Psoas muscle (tissue), 7 donors: ENCODE measurements at regions not wholly inside any gene's neighbourhood (a gene's known extent, or its start where the extent isn't known, plus 50 kb on each side); places are given as distances from the start of the nearest gene placed in this dataset.

Source experiments
- ATAC-seq, 4 donors: fragments of 200-7000 bp; cut with Tn5 transposase; one replicate each; pipeline ENCODE4 v1.9.1; 2020; ENCODE audit warnings: moderate library complexity in 3 of 4, mild to moderate bottlenecking in 2 of 4
- DNase-seq, 2 donors: peaks; one replicate each; pipeline ENCODE4 v3.0.0-alpha.2; 2020
- H3K27ac ChIP-seq: fragments of 200-600 bp; one replicate; pipeline ENCODE4 v1.8.0; 2022
- H3K27me3 ChIP-seq, 3 donors: fragments of 200-600 bp in 1 of 3; one replicate each; pipeline versions ENCODE4 v1.6.1 to v1.8.0; 2013 to 2022; ENCODE audit warnings: low read length in 2 of 3, mild to moderate bottlenecking in 2 of 3, moderate library complexity in 1 of 3; ENCODE audit not compliant: insufficient read depth in 3 of 3
- H3K36me3 ChIP-seq, 2 donors: fragments of 200-600 bp in 1 of 2; one replicate each; pipeline versions ENCODE4 v1.6.1 to v1.8.0; 2013 to 2022; ENCODE audit warnings: low read depth in 1 of 2, mild to moderate bottlenecking in 1 of 2, moderate library complexity in 1 of 2; ENCODE audit not compliant: insufficient read depth in 1 of 2
- H3K4me1 ChIP-seq: fragments of 200-600 bp; one replicate; pipeline ENCODE4 v1.8.0; 2022
- H3K4me3 ChIP-seq: fragments of 200-600 bp; one replicate; pipeline ENCODE4 v1.8.0; 2022; ENCODE audit warnings: mild to moderate bottlenecking
- H3K9me3 ChIP-seq: fragments of 200-600 bp; one replicate; pipeline ENCODE4 v1.8.0; 2022
- CTCF ChIP-seq: fragments of 200-600 bp; IDR thresholded peaks from one replicate; pipeline ENCODE4 v1.8.0; 2022; ENCODE audit warnings: antibody characterized with exemption
- WGBS, 3 donors: extraction: QIAGEN DNeasy Blood & Tissue Kit; methylation state at CpG; one replicate each; pipeline versions ENCODE4 v1.1.6 to v1.1.7; 2013; 5-methylcytosine and 5-hydroxymethylcytosine counted together
- intact Hi-C, 2 donors: fragments of 100-400 bp; cut with DNase I; formaldehyde crosslinking; loops; one replicate each; pipeline versions ENCODE4 v1.11.0 to v1.14.2; 2022
- donor health status: healthy with polysubstance abuse.
- donor health status: DM: no; HTN: no; CAD: no; lungs with moderate emphysema.
- donor health status: Bipolar disorder and iron deficiency.
- donor health status: healthy.
- donor health status: DM: yes; HTN: yes; CAD: no.
- donor health status: DM: no; HTN: no; CAD: no.
- donor health status: DM: yes; HTN: yes; CAD: no.

- Histone ChIP-seq H3K4me3 (no peak overlapping the region), H3K36me3 (no peaks in the 10 kb centered on the region), H3K27me3 (no peaks in the 10 kb centered on the region), H3K27ac (no peak overlapping the region), H3K9me3 (peaks cover 6% of the 10 kb centered on the region), H3K4me1 (no peaks in the 10 kb centered on the region)
- intact Hi-C loops, result no loop called here
- ATAC-seq (no peak), DNase-seq (no peak)
- no peak for TF ChIP-seq CTCF
Observed at GRCh38 chr15:38153781-38154180, 98.9 kb upstream of the SPRED1 start.

GRCh38 chr15:38154255-38154654, 98.4 kb upstream of the SPRED1 start:
- intact Hi-C loops, result no loop called here
- Histone ChIP-seq H3K27ac (no peak overlapping the region), H3K4me1 (no peaks in the 10 kb centered on the region), H3K27me3 (no peaks in the 10 kb centered on the region), H3K9me3 (peaks cover 6% of the 10 kb centered on the region), H3K36me3 (no peaks in the 10 kb centered on the region), H3K4me3 (no peak overlapping the region)
- ATAC-seq, result no peak
- DNase-seq, result no peak
- TF ChIP-seq CTCF, result no peak
- WGBS, 3 donors, result 82 to 94% (median 88%) methylated on average over 1 of the region's 1 CpG

DNA sequence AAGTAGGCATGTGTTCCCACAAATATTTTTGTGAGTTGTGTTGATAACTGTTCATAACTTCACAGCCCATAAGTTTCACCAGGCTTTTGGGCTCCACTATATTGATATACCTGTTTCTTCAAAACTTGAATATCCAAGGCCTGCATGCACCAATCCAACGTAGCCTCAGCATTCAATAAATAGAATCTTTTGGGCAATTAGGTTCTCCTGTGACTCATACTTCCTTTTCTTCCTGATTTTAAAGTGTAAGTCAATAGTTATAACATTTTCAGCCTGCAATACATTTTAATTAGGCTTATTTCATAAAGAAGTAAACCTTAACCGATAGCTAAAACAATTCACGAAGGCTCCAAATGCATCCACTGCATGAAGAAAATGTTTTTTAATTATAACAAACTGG, 97.8 kb upstream of the SPRED1 start:
- no peaks in the 10 kb centered on the region for H3K4me1 ChIP-seq
- no peak for TF ChIP-seq CTCF
- H3K27ac ChIP-seq, result no peak overlapping the region
- ATAC-seq (no peak), DNase-seq (no peak)
- peaks cover 6% of the 10 kb centered on the region for H3K9me3 ChIP-seq
- intact Hi-C loops, result no loop called here
- WGBS, 3 donors, result 77 to 87% (median 84%) methylated on average over 3 of the region's 3 CpGs
- H3K36me3 ChIP-seq, result no peaks in the 10 kb centered on the region
- H3K27me3 ChIP-seq, result no peaks in the 10 kb centered on the region
- H3K4me3 ChIP-seq, result no peak overlapping the region

- no peaks in the 10 kb centered on the region for H3K9me3 ChIP-seq
- H3K36me3 ChIP-seq, result no peaks in the 10 kb centered on the region
- intact Hi-C loops, result no loop called here
- no peak overlapping the region for H3K27ac ChIP-seq
- no peaks in the 10 kb centered on the region for H3K27me3 ChIP-seq
- H3K4me1 ChIP-seq, result no peaks in the 10 kb centered on the region
- H3K4me3 ChIP-seq, result no peak overlapping the region
- no peak for ATAC-seq
- DNase-seq, result no peak
- TF ChIP-seq CTCF, result no peak
Observed at GRCh38 chr15:38163658-38164057, 89.0 kb upstream of the SPRED1 start.

- Histone ChIP-seq H3K27ac (no peak overlapping the region), H3K27me3 (no peaks in the 10 kb centered on the region), H3K4me3 (no peak overlapping the region), H3K9me3 (no peaks in the 10 kb centered on the region), H3K36me3 (no peaks in the 10 kb centered on the region), H3K4me1 (no peaks in the 10 kb centered on the region)
- TF ChIP-seq CTCF, result no peak
- DNase-seq (no peak), ATAC-seq (no peak)
- intact Hi-C loops, result no loop called here
- WGBS, 3 donors, result 55 to 68% (median 60%) methylated on average over 2 of the region's 2 CpGs
Observed at GRCh38 chr15:38164061-38164460, 88.6 kb upstream of the SPRED1 start.
